HepG2 (cell line): ENCODE measurements at regions not wholly inside any gene's neighbourhood (a gene's known extent, or its start where the extent isn't known, plus 50 kb on each side); places are given as distances from the start of the nearest gene placed in this dataset.

Experiments used
- HMG20A ChIP-seq: IDR thresholded peaks from 2 replicates; pipeline ENCODE4 v1.6.1; 2016; ENCODE audit warnings: borderline replicate concordance
- ZNF44 ChIP-seq: sonication (generic); formaldehyde crosslinking; IDR thresholded peaks from 2 replicates; pipeline ENCODE4 v1.5.1; 2020; ENCODE audit warnings: mild to moderate bottlenecking, missing genetic modification reagents

DNA sequence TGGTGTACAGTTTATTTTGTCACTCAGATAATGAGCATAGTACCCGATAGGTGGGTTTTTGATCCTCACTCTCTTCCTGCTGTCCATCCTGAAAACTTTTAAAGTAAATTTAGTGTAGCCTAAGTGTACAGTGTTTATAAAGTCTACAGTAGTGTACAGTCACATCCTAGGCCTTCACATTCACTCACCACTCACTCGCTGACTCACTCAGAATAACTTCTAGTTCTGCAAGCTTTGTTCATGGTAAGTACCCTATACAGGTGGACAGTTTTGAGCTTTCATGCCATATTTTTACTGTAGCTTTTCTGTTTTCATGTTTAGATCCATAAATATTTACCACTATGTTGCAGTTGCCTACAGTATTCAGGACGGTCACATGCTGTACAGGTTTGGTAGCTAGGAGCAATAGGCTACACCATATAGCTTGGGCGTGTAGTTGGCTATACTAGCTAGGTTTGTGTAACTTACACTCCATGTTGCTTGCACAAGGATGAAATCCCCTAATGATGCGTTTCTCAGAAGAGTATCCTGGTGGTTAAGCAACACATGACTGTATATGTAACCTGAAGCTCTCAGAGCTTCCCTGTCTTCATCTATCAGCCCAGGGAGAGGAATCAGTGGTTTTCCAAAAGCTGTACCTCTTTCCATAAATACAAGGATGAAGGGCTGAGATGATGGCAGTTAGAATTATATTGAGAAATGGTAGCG lies 87.6 kb upstream of the SLC25A26 start:
- TF ChIP-seq ZNF44 (CRISPR knock-in tag): no peak
- no peak for TF ChIP-seq HMG20A (CRISPR knock-in tag)
